Activated T-helper 1 cell treated with anti-CD3 and anti-CD28 coated beads, Interleukin-12 subunit alpha, Interleukin-12 subunit beta, Interleukin-2, Interleukin-4 antibody, amounts not matched to agents 30 ng/mL and 10 ng/mL and 1 ng/mL, durations not matched to agents 14 hours and 24 hours and 36 hours (primary cell): ENCODE measurements at regions not wholly inside any gene's neighbourhood (a gene's known extent, or its start where the extent isn't known, plus 50 kb on each side); places are given as distances from the start of the nearest gene placed in this dataset.
"Not testable (repeated sequence)": the region's sequence is repeated elsewhere in the genome, so short reads cannot be mapped to it uniquely, and the experiment has no call there.

ENCODE experiments used
- DNase-seq: peaks from one replicate; pipeline ENCODE4 v3.0.0; 2021; ENCODE audit warnings: low spot score
- H3K27ac Mint-ChIP-seq: one replicate; pipeline ENCODE4 v1.8.0; 2021; ENCODE audit warnings: mild to moderate bottlenecking, mixed read lengths
- H3K27me3 Mint-ChIP-seq: one replicate; pipeline ENCODE4 v1.8.0; 2022; ENCODE audit warnings: mild to moderate bottlenecking, moderate library complexity, mixed read lengths; ENCODE audit not compliant: insufficient read depth
- H3K36me3 Mint-ChIP-seq: one replicate; pipeline ENCODE4 v1.8.0; 2021; ENCODE audit warnings: low read depth, mixed read lengths
- H3K4me1 Mint-ChIP-seq: one replicate; pipeline ENCODE4 v1.8.0; 2021; ENCODE audit warnings: low read depth, mixed read lengths
- H3K4me3 Mint-ChIP-seq: one replicate; pipeline ENCODE4 v1.8.0; 2021; ENCODE audit warnings: mild to moderate bottlenecking, moderate library complexity, mixed read lengths
- H3K9me3 Mint-ChIP-seq: one replicate; pipeline ENCODE4 v1.8.0; 2021; ENCODE audit warnings: mixed read lengths
- intact Hi-C: fragments of 100-400 bp; cut with micrococcal nuclease; formaldehyde crosslinking; loops from one replicate; pipeline ENCODE4 v1.15.1; 2024

DNA sequence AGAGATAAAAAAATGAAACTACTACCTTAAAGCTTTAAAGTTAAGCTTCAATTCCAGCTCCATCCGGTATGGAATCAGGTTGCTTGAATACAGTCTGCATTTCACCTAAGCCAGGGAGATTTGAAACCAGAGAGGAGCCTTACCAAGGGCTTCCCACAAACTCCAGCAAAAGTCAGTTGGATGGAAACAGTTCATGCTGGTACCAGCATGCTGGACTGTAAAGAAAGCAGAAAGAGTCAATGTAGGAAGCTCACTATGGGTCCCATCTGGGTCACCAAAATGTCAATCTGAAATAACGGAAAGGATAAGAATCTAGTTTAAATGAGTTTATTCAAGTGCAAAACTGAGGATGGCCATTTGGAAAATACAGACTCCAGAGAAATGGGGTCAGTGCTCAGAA lies 65.3 kb downstream of the CDO1 start:
- Mint-ChIP-seq H3K36me3 (peaks cover 2% of the 10 kb centered on the region), H3K4me3 (no peak overlapping the region), H3K4me1 (no peaks in the 10 kb centered on the region), H3K27ac (no peak overlapping the region), H3K9me3 (peaks cover 5% of the 10 kb centered on the region), H3K27me3 (peaks cover 17% of the 10 kb centered on the region)
- intact Hi-C loops = no loop called here
- no peak for DNase-seq

DNA sequence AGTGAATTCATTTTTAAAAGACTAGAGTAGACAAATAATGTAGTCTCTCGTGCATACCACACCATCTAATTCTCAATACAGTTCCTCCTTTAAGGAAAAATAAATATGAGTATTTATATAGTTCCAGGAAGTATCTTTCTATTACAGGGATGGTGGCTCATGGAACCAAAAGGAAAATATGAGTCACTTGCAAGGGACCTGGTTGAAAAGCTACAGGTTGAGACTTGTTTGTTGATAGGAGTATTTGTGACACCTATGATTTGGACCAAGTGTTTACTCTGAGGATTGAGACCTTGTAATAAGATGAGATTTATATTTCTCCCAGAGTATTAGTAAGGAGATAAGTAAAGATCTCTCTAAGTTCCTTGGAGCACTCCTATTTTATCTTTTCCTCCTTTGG lies 67.4 kb downstream of the CDO1 start:
- intact Hi-C loops = no loop called here
- Mint-ChIP-seq H3K27ac (no peak overlapping the region), H3K4me1 (no peaks in the 10 kb centered on the region), H3K27me3 (peaks cover 17% of the 10 kb centered on the region), H3K4me3 (no peak overlapping the region), H3K9me3 (peaks cover 16% of the 10 kb centered on the region), H3K36me3 (no peaks in the 10 kb centered on the region)
- DNase-seq = no peak

- H3K27ac Mint-ChIP-seq, H3K4me3 Mint-ChIP-seq, intact Hi-C loops, H3K27me3 Mint-ChIP-seq, H3K36me3 Mint-ChIP-seq, DNase-seq: not testable (repeated sequence)
- peaks cover 12% of the 10 kb centered on the region for H3K9me3 Mint-ChIP-seq
- H3K4me1 Mint-ChIP-seq = peaks cover 23% of the 10 kb centered on the region
Measured at GRCh38 chr5:115739245-115739644, 77.2 kb downstream of the CDO1 start.

DNA sequence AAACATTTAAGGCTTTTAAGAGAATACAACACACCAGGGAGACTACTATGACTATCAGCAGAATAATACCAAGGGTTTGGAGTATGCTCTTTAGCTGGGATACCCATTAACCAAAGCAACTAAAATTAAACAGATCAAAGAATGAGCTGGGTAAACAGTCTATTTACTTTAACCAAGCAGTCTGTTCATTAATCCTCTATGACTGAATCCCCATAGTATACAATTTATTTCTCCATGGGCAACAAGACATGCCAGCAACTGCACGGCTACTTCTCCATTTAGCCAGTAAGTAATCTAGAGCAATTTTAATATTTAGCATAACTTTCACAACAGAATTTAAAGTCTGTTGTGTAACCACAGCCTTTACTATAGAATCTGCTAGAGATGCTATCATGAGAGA lies 77.6 kb downstream of the CDO1 start:
- intact Hi-C loops = no loop called here
- H3K9me3 Mint-ChIP-seq = peaks cover 8% of the 10 kb centered on the region
- DNase-seq = no peak
- H3K27ac Mint-ChIP-seq = no peak overlapping the region
- peaks cover 9% of the 10 kb centered on the region for H3K27me3 Mint-ChIP-seq
- H3K4me3 Mint-ChIP-seq = no peak overlapping the region
- peaks cover 25% of the 10 kb centered on the region for H3K4me1 Mint-ChIP-seq
- peaks cover 2% of the 10 kb centered on the region for H3K36me3 Mint-ChIP-seq

- intact Hi-C loops = loop anchor here (2.0 kb wide), 1 partner anchor 77 kb away; no protein-coding TSS in a partner anchor
- Mint-ChIP-seq H3K4me1 (peaks cover 25% of the 10 kb centered on the region), H3K36me3 (peaks cover 2% of the 10 kb centered on the region), H3K4me3 (no peak overlapping the region), H3K9me3 (no peaks in the 10 kb centered on the region), H3K27ac (peak overlapping the region; percentile 6), H3K27me3 (peaks cover 13% of the 10 kb centered on the region)
- DNase-seq = no peak
Measured at GRCh38 chr5:115737452-115737851, 79.0 kb downstream of the CDO1 start.

- H3K4me1 Mint-ChIP-seq = peaks cover 25% of the 10 kb centered on the region
- no peaks in the 10 kb centered on the region for H3K9me3 Mint-ChIP-seq
- peaks cover 2% of the 10 kb centered on the region for H3K36me3 Mint-ChIP-seq
- H3K27ac Mint-ChIP-seq = peak overlapping the region; percentile 34
- intact Hi-C loops = loop anchor here (2.0 kb wide), 1 partner anchor 78 kb away; no protein-coding TSS in a partner anchor
- peaks cover 13% of the 10 kb centered on the region for H3K27me3 Mint-ChIP-seq
- H3K4me3 Mint-ChIP-seq = no peak overlapping the region
- DNase-seq = no peak
Measured at GRCh38 chr5:115736690-115737005, 79.8 kb downstream of the CDO1 start.

- no peak overlapping the region for H3K4me3 Mint-ChIP-seq
- no peaks in the 10 kb centered on the region for H3K9me3 Mint-ChIP-seq
- peaks cover 25% of the 10 kb centered on the region for H3K4me1 Mint-ChIP-seq
- intact Hi-C loops = loop anchor here (2.0 kb wide), 1 partner anchor 79 kb away; no protein-coding TSS in a partner anchor
- H3K36me3 Mint-ChIP-seq = peaks cover 2% of the 10 kb centered on the region
- H3K27me3 Mint-ChIP-seq = peaks cover 14% of the 10 kb centered on the region
- DNase-seq = no peak
- H3K27ac Mint-ChIP-seq = peak overlapping the region; percentile 56
Measured at GRCh38 chr5:115736004-115736689, 80.3 kb downstream of the CDO1 start.

GRCh38 chr5:115735108-115735998 lies 81.1 kb downstream of the CDO1 start:
- H3K27ac Mint-ChIP-seq = peak overlapping the region; percentile 56
- H3K27me3 Mint-ChIP-seq = peaks cover 11% of the 10 kb centered on the region
- H3K9me3 Mint-ChIP-seq = no peaks in the 10 kb centered on the region
- DNase-seq = no peak
- H3K4me3 Mint-ChIP-seq = no peak overlapping the region
- H3K36me3 Mint-ChIP-seq = peaks cover 2% of the 10 kb centered on the region
- peaks cover 25% of the 10 kb centered on the region for H3K4me1 Mint-ChIP-seq
- intact Hi-C loops = no loop called here

DNA sequence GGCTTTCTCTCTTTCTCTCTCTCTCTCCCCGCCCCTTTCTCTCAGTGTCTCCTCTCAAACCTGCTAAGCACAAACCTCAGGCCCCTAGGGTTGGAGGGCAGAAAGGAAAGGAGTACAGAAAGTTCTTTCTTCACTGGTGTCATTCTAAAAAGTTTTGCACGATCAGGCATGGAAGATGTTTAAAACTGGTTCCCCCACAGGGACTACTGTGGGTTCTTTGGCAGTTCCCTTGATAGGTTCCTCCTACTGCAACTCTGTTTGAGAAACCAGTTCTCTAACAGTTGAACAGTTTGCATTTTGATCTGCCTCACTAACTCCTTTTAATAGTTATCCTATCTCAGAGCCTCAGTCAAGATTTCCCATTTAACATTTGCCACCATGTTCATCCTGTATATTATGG lies 82.9 kb downstream of the CDO1 start:
- Mint-ChIP-seq H3K27ac (no peak overlapping the region), H3K4me3 (no peak overlapping the region), H3K36me3 (peaks cover 2% of the 10 kb centered on the region), H3K9me3 (no peaks in the 10 kb centered on the region), H3K27me3 (peaks cover 16% of the 10 kb centered on the region), H3K4me1 (peaks cover 25% of the 10 kb centered on the region)
- intact Hi-C loops = no loop called here
- no peak for DNase-seq

DNA sequence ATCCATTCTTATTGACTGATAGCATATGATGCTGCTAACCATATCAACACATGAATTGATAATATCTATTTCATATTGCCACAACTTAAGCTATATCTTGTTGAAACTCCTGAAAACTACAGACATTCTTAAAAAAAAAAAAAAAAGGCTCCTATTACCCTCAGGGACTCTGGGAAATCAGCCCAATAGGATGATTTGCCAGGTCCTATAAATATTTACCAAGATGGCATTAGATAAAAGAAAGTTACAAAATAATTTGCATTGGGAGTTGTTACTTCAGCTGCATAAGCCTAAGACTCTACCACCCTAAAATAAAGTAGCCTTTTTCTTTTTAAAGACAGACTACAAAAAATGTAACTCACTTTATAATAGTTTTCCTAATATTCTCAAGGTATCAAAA lies 84.4 kb downstream of the CDO1 start:
- peaks cover 19% of the 10 kb centered on the region for H3K4me1 Mint-ChIP-seq
- intact Hi-C loops = no loop called here
- no peaks in the 10 kb centered on the region for H3K9me3 Mint-ChIP-seq
- H3K36me3 Mint-ChIP-seq = peaks cover 2% of the 10 kb centered on the region
- no peak overlapping the region for H3K27ac Mint-ChIP-seq
- DNase-seq = no peak
- no peak overlapping the region for H3K4me3 Mint-ChIP-seq
- peaks cover 17% of the 10 kb centered on the region for H3K27me3 Mint-ChIP-seq

- H3K4me3 Mint-ChIP-seq = no peak overlapping the region
- H3K27ac Mint-ChIP-seq = no peak overlapping the region
- DNase-seq = no peak
- peaks cover 22% of the 10 kb centered on the region for H3K27me3 Mint-ChIP-seq
- no peaks in the 10 kb centered on the region for H3K4me1 Mint-ChIP-seq
- H3K9me3 Mint-ChIP-seq = no peaks in the 10 kb centered on the region
- H3K36me3 Mint-ChIP-seq = no peaks in the 10 kb centered on the region
- intact Hi-C loops = no loop called here
Measured at GRCh38 chr5:115725522-115725921, 90.9 kb downstream of the CDO1 start.

DNA sequence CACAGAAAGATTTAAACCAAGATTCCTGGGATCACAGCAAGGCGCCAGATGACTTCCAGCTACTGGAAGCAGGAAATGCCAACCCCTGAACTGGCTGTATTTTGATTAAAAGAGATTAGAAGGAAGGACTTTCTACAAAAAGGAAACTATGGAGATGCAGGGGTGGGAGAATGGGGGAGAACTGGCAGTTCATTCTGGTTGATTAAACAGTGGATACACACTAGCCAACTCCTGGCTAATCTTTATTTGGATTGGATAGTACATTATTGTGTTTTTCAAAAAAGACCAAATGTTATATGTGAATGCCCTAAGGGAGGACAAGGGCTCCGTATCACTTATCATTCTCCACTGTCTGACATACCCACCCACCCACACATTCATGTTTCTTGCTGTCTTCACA lies 93.2 kb downstream of the CDO1 start:
- no peaks in the 10 kb centered on the region for H3K9me3 Mint-ChIP-seq
- H3K4me1 Mint-ChIP-seq = no peaks in the 10 kb centered on the region
- H3K27me3 Mint-ChIP-seq = peaks cover 19% of the 10 kb centered on the region
- intact Hi-C loops = no loop called here
- DNase-seq = no peak
- no peak overlapping the region for H3K4me3 Mint-ChIP-seq
- no peaks in the 10 kb centered on the region for H3K36me3 Mint-ChIP-seq
- no peak overlapping the region for H3K27ac Mint-ChIP-seq

DNA sequence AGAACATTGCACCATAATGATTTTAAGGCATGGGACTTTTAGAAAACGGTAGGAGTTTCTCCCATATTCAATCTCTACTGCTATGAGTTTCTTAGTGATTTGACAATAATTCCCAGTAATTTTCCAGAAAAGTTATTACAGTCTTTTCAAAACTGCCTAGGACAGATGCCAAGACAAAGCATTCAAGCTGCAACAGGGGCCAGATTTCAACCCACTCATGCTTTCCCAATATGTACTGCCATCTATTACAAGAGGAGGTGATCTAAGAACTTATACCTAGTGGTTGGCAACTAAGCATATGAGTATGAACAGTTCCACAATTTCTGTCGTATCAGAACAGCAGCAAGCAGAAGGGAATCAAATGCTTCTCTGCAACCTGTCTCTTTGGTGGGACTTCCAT lies 95.1 kb upstream of the TMED7 start:
- Mint-ChIP-seq H3K4me3 (no peak overlapping the region), H3K27me3 (peaks cover 19% of the 10 kb centered on the region), H3K36me3 (no peaks in the 10 kb centered on the region), H3K9me3 (no peaks in the 10 kb centered on the region), H3K4me1 (no peaks in the 10 kb centered on the region), H3K27ac (no peak overlapping the region)
- intact Hi-C loops = no loop called here
- DNase-seq = no peak
